Gastrocnemius medialis (tissue), 4 donors: ENCODE measurements at regions not wholly inside any gene's neighbourhood (a gene's known extent, or its start where the extent isn't known, plus 50 kb on each side); places are given as distances from the start of the nearest gene placed in this dataset.

ENCODE experiments used
- ATAC-seq, 2 donors: fragments of 150-250 bp; one replicate each; pipeline ENCODE4 v1.9.1; 2016
- DNase-seq, 2 donors: peaks; one replicate each; pipeline ENCODE4 v3.0.0-alpha.2; 2019
- H3K27ac ChIP-seq, 4 donors: fragments of 200-600 bp; sonication (generic); 1 replicate in 1 of 4; 2 replicates in 3 of 4; pipeline ENCODE4 v1.5.1; 2016 to 2018; ENCODE audit warnings: mild to moderate bottlenecking in 2 of 4, moderate library complexity in 1 of 4
- H3K27me3 ChIP-seq, 3 donors: fragments of 200-600 bp; sonication (generic) in 2 of 3; 1 replicate in 1 of 3; 2 replicates in 2 of 3; pipeline versions ENCODE4 v1.5.1 to v1.6.0; 2016 to 2019; ENCODE audit warnings: mild to moderate bottlenecking in 1 of 3, moderate library complexity in 1 of 3
- H3K36me3 ChIP-seq, 2 donors: fragments of 200-600 bp; sonication (generic) in 1 of 2; one replicate each; pipeline ENCODE4 v1.5.1; 2017 to 2018
- H3K4me1 ChIP-seq, 2 donors: fragments of 200-600 bp; sonication (generic) in 1 of 2; one replicate each; pipeline ENCODE4 v1.5.1; 2016 to 2017; ENCODE audit warnings: mild to moderate bottlenecking in 2 of 2
- H3K4me3 ChIP-seq, 4 donors: fragments of 200-600 bp; sonication (generic) in 3 of 4; 1 replicate in 1 of 4; 2 replicates in 3 of 4; pipeline ENCODE4 v1.5.1; 2016 to 2019; ENCODE audit warnings: mild to moderate bottlenecking in 2 of 4
- H3K9me3 ChIP-seq, 3 donors: fragments of 200-600 bp; sonication (generic) in 2 of 3; 1 replicate in 1 of 3; 2 replicates in 2 of 3; pipeline ENCODE4 v1.5.1; 2016 to 2019
- CTCF ChIP-seq, 5 experiments: fragments of 450-650 bp in 3 of 5; fragments of 200-600 bp in 2 of 5; sonication (generic) in 2 of 5; IDR thresholded peaks in 4 of 5; conservative IDR thresholded peaks in 1 of 5; 1 replicate in 4 of 5; 2 replicates in 1 of 5; pipeline ENCODE4 v1.5.1; 2016 to 2019; ENCODE audit warnings: antibody characterized with exemption in 5 of 5, mild to moderate bottlenecking in 3 of 5, moderate library complexity in 3 of 5
- POLR2A ChIP-seq, 2 donors: fragments of 450-650 bp; IDR thresholded peaks; one replicate each; pipeline ENCODE4 v1.6.1; 2017; ENCODE audit warnings: antibody characterized with exemption in 2 of 2, mild to moderate bottlenecking in 2 of 2, moderate library complexity in 2 of 2
- in situ Hi-C, 4 donors: fragments of 200-750 bp; cut with MboI; loops; one replicate each; pipeline versions ENCODE4 v1.15.0 to v1.8.0; 2017; ENCODE audit warnings: low sequenced_read_pairs in 4 of 4
- intact Hi-C: fragments of 100-400 bp; cut with DNase I; formaldehyde crosslinking; loops from one replicate; pipeline ENCODE4 v1.15.1; 2023; ENCODE audit warnings: low total_unique reads

- intact Hi-C loops (no loop called here), in situ Hi-C loops (no loop called here)
- no peak for DNase-seq
- H3K36me3 ChIP-seq, result no peaks in the 10 kb centered on the region
- H3K27me3 ChIP-seq, result no peaks in the 10 kb centered on the region
- H3K4me1 ChIP-seq, result no peaks in the 10 kb centered on the region
- no peak for ATAC-seq
- no peak overlapping the region for H3K4me3 ChIP-seq
- H3K27ac ChIP-seq, result no peak overlapping the region
- no peaks in the 10 kb centered on the region for H3K9me3 ChIP-seq
- no peak for TF ChIP-seq CTCF (IDR thresholded peaks at IDR 0.05 in 4 of 5, conservative IDR thresholded peaks at IDR 0.05 in 1 of 5)
- no peak for TF ChIP-seq POLR2A (IDR thresholded peaks at IDR 0.05)
These were observed 126.1 kb downstream of the PLEKHG1 start for GRCh38 chr6:150725795-150726194.

- no peaks in the 10 kb centered on the region for H3K36me3 ChIP-seq
- in situ Hi-C loops (no loop called here), intact Hi-C loops (no loop called here)
- H3K4me3 ChIP-seq, result no peak overlapping the region
- H3K27ac ChIP-seq, result no peak overlapping the region
- no peaks in the 10 kb centered on the region for H3K9me3 ChIP-seq
- ATAC-seq (no peak), DNase-seq (no peak)
- no peaks in the 10 kb centered on the region for H3K4me1 ChIP-seq
- H3K27me3 ChIP-seq, result no peaks in the 10 kb centered on the region
- TF ChIP-seq POLR2A (IDR thresholded peaks at IDR 0.05) (no peak), CTCF (IDR thresholded peaks at IDR 0.05 in 4 of 5, conservative IDR thresholded peaks at IDR 0.05 in 1 of 5) (no peak)
These were observed 129.6 kb downstream of the PLEKHG1 start for GRCh38 chr6:150729188-150729748.

GRCh38 chr6:150730801-150731457 lies 131.2 kb downstream of the PLEKHG1 start:
- Histone ChIP-seq H3K27ac (no peak overlapping the region), H3K27me3 (no peaks in the 10 kb centered on the region), H3K9me3 (no peaks in the 10 kb centered on the region), H3K4me3 (no peak overlapping the region), H3K4me1 (no peaks in the 10 kb centered on the region), H3K36me3 (no peaks in the 10 kb centered on the region)
- DNase-seq (no peak), ATAC-seq (no peak)
- intact Hi-C loops (no loop called here), in situ Hi-C loops (loop anchor here in 1 of 4 donors (10.0 kb wide), 1 partner anchor 316 kb away; no protein-coding TSS in a partner anchor)
- TF ChIP-seq CTCF (IDR thresholded peaks at IDR 0.05 in 4 of 5, conservative IDR thresholded peaks at IDR 0.05 in 1 of 5), result no peak
- TF ChIP-seq POLR2A (IDR thresholded peaks at IDR 0.05), result no peak

- no peaks in the 10 kb centered on the region for H3K36me3 ChIP-seq
- H3K27me3 ChIP-seq, result no peaks in the 10 kb centered on the region
- H3K4me3 ChIP-seq, result no peak overlapping the region
- H3K9me3 ChIP-seq, result no peaks in the 10 kb centered on the region
- DNase-seq (no peak), ATAC-seq (no peak)
- TF ChIP-seq POLR2A (IDR thresholded peaks at IDR 0.05) (no peak), CTCF (IDR thresholded peaks at IDR 0.05 in 4 of 5, conservative IDR thresholded peaks at IDR 0.05 in 1 of 5) (no peak)
- H3K4me1 ChIP-seq, result no peaks in the 10 kb centered on the region
- H3K27ac ChIP-seq, result no peak overlapping the region
- in situ Hi-C loops, result loop anchor here in 1 of 4 donors (10.0 kb wide), 1 partner anchor 318 kb away; no protein-coding TSS in a partner anchor
- intact Hi-C loops, result no loop called here
These were observed 132.6 kb upstream of the MTHFD1L start for GRCh38 chr6:150732765-150733539.
